NOMO-1 (cell line): ENCODE measurements at regions not wholly inside any gene's neighbourhood (a gene's known extent, or its start where the extent isn't known, plus 50 kb on each side); places are given as distances from the start of the nearest gene placed in this dataset.

Experiments
- DNase-seq, 2 experiments: peaks; one replicate each; lab custom pipeline; 2025; ENCODE audit not compliant: unreplicated experiment in 2 of 2; lab: John Stamatoyannopoulos, UW

GRCh38 chr1:244974550-244974949 is 110.2 kb upstream of the HNRNPU start:
- no peak for DNase-seq

GRCh38 chr1:244974106-244974505 is 109.8 kb upstream of the HNRNPU start:
- DNase-seq, result no peak

- DNase-seq, result peak in 1 of 2 experiments; percentile 61
These were observed 107.3 kb upstream of the HNRNPU start for GRCh38 chr1:244971552-244972216.

GRCh38 chr1:244970744-244971551 is 106.6 kb upstream of the HNRNPU start:
- DNase-seq, result peak; percentile 89 to 99

GRCh38 chr1:244970236-244970743 is 105.9 kb upstream of the HNRNPU start:
- DNase-seq, result peak; percentile 74 to 80

GRCh38 chr1:244969355-244970235 is 105.3 kb upstream of the HNRNPU start:
- DNase-seq, result peak; percentile 59 to 85

- no peak for DNase-seq
These were observed 104.5 kb upstream of the HNRNPU start for GRCh38 chr1:244968881-244969280.

- no peak for DNase-seq
These were observed 104.1 kb upstream of the HNRNPU start for GRCh38 chr1:244968471-244968871.

- no peak for DNase-seq
These were observed 102.8 kb upstream of the HNRNPU start for GRCh38 chr1:244967159-244967558.

- DNase-seq, result peak; percentile 20 to 36
These were observed 101.1 kb upstream of the HNRNPU start for GRCh38 chr1:244965185-244966030.

- DNase-seq, result peak in 1 of 2 experiments; percentile 24
These were observed 100.0 kb upstream of the HNRNPU start for GRCh38 chr1:244964112-244964971.

- no peak for DNase-seq
These were observed 99.0 kb upstream of the HNRNPU start for GRCh38 chr1:244963231-244963826.

- no peak for DNase-seq
These were observed 97.8 kb upstream of the HNRNPU start for GRCh38 chr1:244962130-244962529.

- DNase-seq, result peak in 1 of 2 experiments; percentile 10
These were observed 96.6 kb upstream of the HNRNPU start for GRCh38 chr1:244960904-244961303.

- no peak for DNase-seq
These were observed 94.2 kb upstream of the HNRNPU start for GRCh38 chr1:244958593-244958992.

- DNase-seq, result peak in 1 of 2 experiments; percentile 7
These were observed 93.2 kb upstream of the HNRNPU start for GRCh38 chr1:244957525-244957924.

- DNase-seq, result no peak
These were observed 92.8 kb upstream of the HNRNPU start for GRCh38 chr1:244957122-244957521.

GRCh38 chr1:244955661-244956060 is 91.3 kb upstream of the HNRNPU start:
- no peak for DNase-seq

GRCh38 chr1:244954359-244954758 is 90.0 kb upstream of the HNRNPU start:
- no peak for DNase-seq
